Thyroid gland (tissue), 4 donors: ENCODE measurements at regions not wholly inside any gene's neighbourhood (a gene's known extent, or its start where the extent isn't known, plus 50 kb on each side); places are given as distances from the start of the nearest gene placed in this dataset.

Source experiments
- DNase-seq, 2 donors: peaks; one replicate each; pipeline ENCODE4 v3.0.0-alpha.2; 2019
- H3K27ac ChIP-seq, 3 donors: fragments of 200-600 bp; sonication (generic); 1 replicate in 2 of 3; 2 replicates in 1 of 3; pipeline ENCODE4 v1.5.1; 2016 to 2019; ENCODE audit warnings: mild to moderate bottlenecking in 1 of 3, moderate library complexity in 1 of 3
- H3K27me3 ChIP-seq: fragments of 200-600 bp; sonication (generic); one replicate; pipeline ENCODE4 v1.5.1; 2019
- H3K36me3 ChIP-seq, 2 donors: fragments of 200-600 bp; sonication (generic); one replicate each; pipeline ENCODE4 v1.5.1; 2016 to 2019
- H3K4me1 ChIP-seq, 2 donors: fragments of 200-600 bp; sonication (generic); one replicate each; pipeline ENCODE4 v1.5.1; 2017 to 2019
- H3K4me3 ChIP-seq, 3 donors: fragments of 200-600 bp; sonication (generic); replicated peaks in 1 of 3; 1 replicate in 2 of 3; 2 replicates in 1 of 3; pipeline ENCODE4 v1.5.1; 2016; ENCODE audit warnings: mild to moderate bottlenecking in 1 of 3
- H3K9me3 ChIP-seq: fragments of 200-600 bp; sonication (generic); one replicate; pipeline ENCODE4 v1.5.1; 2017
- CTCF ChIP-seq, 6 experiments: fragments of 200-600 bp in 3 of 6; fragments of 450-650 bp in 3 of 6; sonication (generic) in 3 of 6; IDR thresholded peaks; one replicate each; pipeline ENCODE4 v1.5.1; 2016 to 2019; ENCODE audit warnings: antibody characterized with exemption in 6 of 6, mild to moderate bottlenecking in 2 of 6, inconsistent platforms in 1 of 6, moderate library complexity in 1 of 6
- POLR2A ChIP-seq, 2 donors: fragments of 450-650 bp; IDR thresholded peaks; one replicate each; pipeline ENCODE4 v1.6.1; 2017; ENCODE audit warnings: antibody characterized with exemption in 2 of 2, mild to moderate bottlenecking in 2 of 2, moderate library complexity in 1 of 2
- WGBS, 2 donors: methylation state at CpG; one replicate each; pipeline ENCODE4 v1.1.5; 2017; 5-methylcytosine and 5-hydroxymethylcytosine counted together
- intact Hi-C: fragments of 100-400 bp; cut with DNase I; formaldehyde crosslinking; loops from one replicate; pipeline ENCODE4 v1.15.1; 2023

- Histone ChIP-seq H3K27me3 (no peaks in the 10 kb centered on the region), H3K27ac (no peak overlapping the region), H3K9me3 (no peaks in the 10 kb centered on the region), H3K4me1 (no peaks in the 10 kb centered on the region), H3K4me3 (no peak overlapping the region), H3K36me3 (no peaks in the 10 kb centered on the region)
- intact Hi-C loops, result no loop called here
- TF ChIP-seq CTCF (IDR thresholded peaks at IDR 0.05) (no peak), POLR2A (IDR thresholded peaks at IDR 0.05) (no peak)
- no peak for DNase-seq
Observed at GRCh38 chr1:69163779-69164178, 403.9 kb upstream of the LRRC7 start.

- TF ChIP-seq POLR2A (IDR thresholded peaks at IDR 0.05), result no peak
- TF ChIP-seq CTCF (IDR thresholded peaks at IDR 0.05), result no peak
- WGBS, 2 donors, result 80 to 88% methylated on average over 3 of the region's 3 CpGs
- Histone ChIP-seq H3K27me3 (no peaks in the 10 kb centered on the region), H3K4me3 (no peak overlapping the region), H3K9me3 (no peaks in the 10 kb centered on the region), H3K4me1 (no peaks in the 10 kb centered on the region), H3K36me3 (no peaks in the 10 kb centered on the region), H3K27ac (no peak overlapping the region)
- DNase-seq, result no peak
- intact Hi-C loops, result no loop called here
Observed at GRCh38 chr1:69167876-69168275, 399.8 kb upstream of the LRRC7 start.

GRCh38 chr1:69171248-69171647 is 396.5 kb upstream of the LRRC7 start:
- Histone ChIP-seq H3K27me3 (no peaks in the 10 kb centered on the region), H3K27ac (no peak overlapping the region), H3K9me3 (no peaks in the 10 kb centered on the region), H3K4me1 (no peaks in the 10 kb centered on the region), H3K4me3 (no peak overlapping the region), H3K36me3 (no peaks in the 10 kb centered on the region)
- intact Hi-C loops, result no loop called here
- no peak for DNase-seq
- TF ChIP-seq POLR2A (IDR thresholded peaks at IDR 0.05) (no peak), CTCF (IDR thresholded peaks at IDR 0.05) (no peak)

GRCh38 chr1:69172003-69173000 is 395.4 kb upstream of the LRRC7 start:
- Histone ChIP-seq H3K27ac (no peak overlapping the region), H3K4me1 (no peaks in the 10 kb centered on the region), H3K36me3 (no peaks in the 10 kb centered on the region), H3K4me3 (no peak overlapping the region), H3K27me3 (no peaks in the 10 kb centered on the region), H3K9me3 (no peaks in the 10 kb centered on the region)
- WGBS, 2 donors, result 77 to 81% methylated on average over 7 of the region's 7 CpGs
- TF ChIP-seq CTCF (IDR thresholded peaks at IDR 0.05), result no peak
- no peak for TF ChIP-seq POLR2A (IDR thresholded peaks at IDR 0.05)
- intact Hi-C loops, result no loop called here
- DNase-seq, result no peak

- no peak overlapping the region for H3K4me3 ChIP-seq
- no peaks in the 10 kb centered on the region for H3K27me3 ChIP-seq
- H3K4me1 ChIP-seq, result no peaks in the 10 kb centered on the region
- intact Hi-C loops, result no loop called here
- TF ChIP-seq CTCF (IDR thresholded peaks at IDR 0.05) (no peak), POLR2A (IDR thresholded peaks at IDR 0.05) (no peak)
- no peaks in the 10 kb centered on the region for H3K9me3 ChIP-seq
- no peaks in the 10 kb centered on the region for H3K36me3 ChIP-seq
- no peak overlapping the region for H3K27ac ChIP-seq
- no peak for DNase-seq
Observed at GRCh38 chr1:69175053-69175452, 392.7 kb upstream of the LRRC7 start.
